ENCODE measurements at regions not wholly inside any gene's neighbourhood (a gene's known extent, or its start where the extent isn't known, plus 50 kb on each side); places are given as distances from the start of the nearest gene placed in this dataset.

- no TSS peak for BruUV-seq (replicated peaks)
- Histone ChIP-seq H3K4me2 (ENCODE audit: low read length) (no peak overlapping the region), H3K9ac (ENCODE audit: low read length) (no peak overlapping the region), H3K4me1 (ENCODE audit: control insufficient read depth in 1 of 2, insufficient read depth in 2 of 2, low read length in 2 of 2) (peaks cover 0 to 6% of the 10 kb centered on the region in 2 experiments; a peak in 2 of 4 replicates), H3K36me3 (ENCODE audit: control insufficient read depth in 1 of 2, insufficient read depth in 2 of 2, low read length in 2 of 2) (no peaks in the 10 kb centered on the region), H3K27me3 (ENCODE audit: insufficient read depth, low read length) (no peaks in the 10 kb centered on the region), H4K20me1 (ENCODE audit: insufficient read depth) (no peaks in the 10 kb centered on the region), H2AFZ (ENCODE audit: low read depth, low read length, poor library complexity, severe bottlenecking) (no peak overlapping the region), H3K9me2 (ENCODE audit: insufficient read depth) (no peaks in the 10 kb centered on the region), H3K79me2 (ENCODE audit: insufficient read depth, low read length) (no peaks in the 10 kb centered on the region), H3K9me3 (ENCODE audit: control insufficient read depth in 1 of 2, insufficient read depth in 1 of 2, low read depth in 1 of 2, low read length in 2 of 2) (no peaks in the 10 kb centered on the region; a peak in 1 of 4 replicates), H3K4me3 (replicated peaks in 1 of 2; ENCODE audit: low read depth in 1 of 2, low read length in 2 of 2) (no peak overlapping the region), H3K27ac (ENCODE audit: low read depth, low read length) (no peak overlapping the region)
- RAD21 ChIA-PET (ENCODE audit: low non-redundant PET in 1 of 2, low total read pairs in 2 of 2, uncharacterized antibody in 2 of 2, unreplicated experiment in 2 of 2) = no interaction called here
- ATAC-seq (no peak), DNase-seq (ENCODE audit: low read depth, low spot score) (no peak)
- CTCF ChIA-PET = no interaction called here
- TF ChIP-seq, protein P1, sequence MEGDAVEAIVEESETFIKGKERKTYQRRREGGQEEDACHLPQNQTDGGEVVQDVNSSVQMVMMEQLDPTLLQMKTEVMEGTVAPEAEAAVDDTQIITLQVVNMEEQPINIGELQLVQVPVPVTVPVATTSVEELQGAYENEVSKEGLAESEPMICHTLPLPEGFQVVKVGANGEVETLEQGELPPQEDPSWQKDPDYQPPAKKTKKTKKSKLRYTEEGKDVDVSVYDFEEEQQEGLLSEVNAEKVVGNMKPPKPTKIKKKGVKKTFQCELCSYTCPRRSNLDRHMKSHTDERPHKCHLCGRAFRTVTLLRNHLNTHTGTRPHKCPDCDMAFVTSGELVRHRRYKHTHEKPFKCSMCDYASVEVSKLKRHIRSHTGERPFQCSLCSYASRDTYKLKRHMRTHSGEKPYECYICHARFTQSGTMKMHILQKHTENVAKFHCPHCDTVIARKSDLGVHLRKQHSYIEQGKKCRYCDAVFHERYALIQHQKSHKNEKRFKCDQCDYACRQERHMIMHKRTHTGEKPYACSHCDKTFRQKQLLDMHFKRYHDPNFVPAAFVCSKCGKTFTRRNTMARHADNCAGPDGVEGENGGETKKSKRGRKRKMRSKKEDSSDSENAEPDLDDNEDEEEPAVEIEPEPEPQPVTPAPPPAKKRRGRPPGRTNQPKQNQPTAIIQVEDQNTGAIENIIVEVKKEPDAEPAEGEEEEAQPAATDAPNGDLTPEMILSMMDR (IDR thresholded peaks at IDR 0.05 in 2 of 3, conservative IDR thresholded peaks at IDR 0.05 in 1 of 3; ENCODE audit: borderline replicate concordance in 1 of 3, insufficient read depth in 1 of 3, low read depth in 2 of 3, low read length in 2 of 3) = no peak
- TF ChIP-seq POLR2AphosphoS5 (IDR thresholded peaks at IDR 0.05; ENCODE audit: low read depth, low read length) (no peak), SIN3A (IDR thresholded peaks at IDR 0.05; ENCODE audit: low read depth) (no peak), MAX (IDR thresholded peaks at IDR 0.05) (no peak), ZNF274 (IDR thresholded peaks at IDR 0.05; ENCODE audit: low read depth, low read length) (no peak)
- POLR2A ChIA-PET = no interaction called here
- intact Hi-C loops (cut with micrococcal nuclease) = no loop called here
Measured at GRCh38 chr1:234681990-234682389, 72.0 kb upstream of the IRF2BP2 start.

GRCh38 chr1:234681065-234681464 lies 71.1 kb upstream of the IRF2BP2 start:
- H3K27ac ChIP-seq (ENCODE audit: low read depth, low read length) = no peak overlapping the region
- peaks cover 0 to 12% of the 10 kb centered on the region in 2 experiments; a peak in 2 of 4 replicates for H3K4me1 ChIP-seq (ENCODE audit: control insufficient read depth in 1 of 2, insufficient read depth in 2 of 2, low read length in 2 of 2)
- no peak overlapping the region for H3K9ac ChIP-seq (ENCODE audit: low read length)
- H3K27me3 ChIP-seq (ENCODE audit: insufficient read depth, low read length) = no peaks in the 10 kb centered on the region
- no peak for ATAC-seq
- H3K36me3 ChIP-seq (ENCODE audit: control insufficient read depth in 1 of 2, insufficient read depth in 2 of 2, low read length in 2 of 2) = no peaks in the 10 kb centered on the region
- no peak overlapping the region for H2AFZ ChIP-seq (ENCODE audit: low read depth, low read length, poor library complexity, severe bottlenecking)
- RAD21 ChIA-PET (ENCODE audit: low non-redundant PET in 1 of 2, low total read pairs in 2 of 2, uncharacterized antibody in 2 of 2, unreplicated experiment in 2 of 2) = no interaction called here
- no peaks in the 10 kb centered on the region for H3K9me2 ChIP-seq (ENCODE audit: insufficient read depth)
- no peaks in the 10 kb centered on the region for H3K79me2 ChIP-seq (ENCODE audit: insufficient read depth, low read length)
- CTCF ChIA-PET = no interaction called here
- H3K4me3 ChIP-seq (replicated peaks in 1 of 2; ENCODE audit: low read depth in 1 of 2, low read length in 2 of 2) = no peak overlapping the region
- intact Hi-C loops (cut with micrococcal nuclease) = no loop called here
- no peak for DNase-seq (ENCODE audit: low read depth, low spot score)
- H3K4me2 ChIP-seq (ENCODE audit: low read length) = no peak overlapping the region
- no peaks in the 10 kb centered on the region for H4K20me1 ChIP-seq (ENCODE audit: insufficient read depth)
- no peaks in the 10 kb centered on the region; a peak in 1 of 4 replicates for H3K9me3 ChIP-seq (ENCODE audit: control insufficient read depth in 1 of 2, insufficient read depth in 1 of 2, low read depth in 1 of 2, low read length in 2 of 2)
- POLR2A ChIA-PET = no interaction called here
- no TSS peak for BruUV-seq (replicated peaks)
- no peak for TF ChIP-seq SIN3A (IDR thresholded peaks at IDR 0.05; ENCODE audit: low read depth)
- TF ChIP-seq, protein P2, sequence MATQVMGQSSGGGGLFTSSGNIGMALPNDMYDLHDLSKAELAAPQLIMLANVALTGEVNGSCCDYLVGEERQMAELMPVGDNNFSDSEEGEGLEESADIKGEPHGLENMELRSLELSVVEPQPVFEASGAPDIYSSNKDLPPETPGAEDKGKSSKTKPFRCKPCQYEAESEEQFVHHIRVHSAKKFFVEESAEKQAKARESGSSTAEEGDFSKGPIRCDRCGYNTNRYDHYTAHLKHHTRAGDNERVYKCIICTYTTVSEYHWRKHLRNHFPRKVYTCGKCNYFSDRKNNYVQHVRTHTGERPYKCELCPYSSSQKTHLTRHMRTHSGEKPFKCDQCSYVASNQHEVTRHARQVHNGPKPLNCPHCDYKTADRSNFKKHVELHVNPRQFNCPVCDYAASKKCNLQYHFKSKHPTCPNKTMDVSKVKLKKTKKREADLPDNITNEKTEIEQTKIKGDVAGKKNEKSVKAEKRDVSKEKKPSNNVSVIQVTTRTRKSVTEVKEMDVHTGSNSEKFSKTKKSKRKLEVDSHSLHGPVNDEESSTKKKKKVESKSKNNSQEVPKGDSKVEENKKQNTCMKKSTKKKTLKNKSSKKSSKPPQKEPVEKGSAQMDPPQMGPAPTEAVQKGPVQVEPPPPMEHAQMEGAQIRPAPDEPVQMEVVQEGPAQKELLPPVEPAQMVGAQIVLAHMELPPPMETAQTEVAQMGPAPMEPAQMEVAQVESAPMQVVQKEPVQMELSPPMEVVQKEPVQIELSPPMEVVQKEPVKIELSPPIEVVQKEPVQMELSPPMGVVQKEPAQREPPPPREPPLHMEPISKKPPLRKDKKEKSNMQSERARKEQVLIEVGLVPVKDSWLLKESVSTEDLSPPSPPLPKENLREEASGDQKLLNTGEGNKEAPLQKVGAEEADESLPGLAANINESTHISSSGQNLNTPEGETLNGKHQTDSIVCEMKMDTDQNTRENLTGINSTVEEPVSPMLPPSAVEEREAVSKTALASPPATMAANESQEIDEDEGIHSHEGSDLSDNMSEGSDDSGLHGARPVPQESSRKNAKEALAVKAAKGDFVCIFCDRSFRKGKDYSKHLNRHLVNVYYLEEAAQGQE (IDR thresholded peaks at IDR 0.05; ENCODE audit: low read depth) = no peak
- TF ChIP-seq ZFX (IDR thresholded peaks at IDR 0.05) = no peak
- no peak for TF ChIP-seq CEBPB (IDR thresholded peaks at IDR 0.05; ENCODE audit: low read depth)
- TF ChIP-seq RAD21 (IDR thresholded peaks at IDR 0.05; ENCODE audit: low read depth) = no peak
- TF ChIP-seq ELF1 (IDR thresholded peaks at IDR 0.05; ENCODE audit: borderline replicate concordance, low read depth) = no peak
- TF ChIP-seq, protein P3, sequence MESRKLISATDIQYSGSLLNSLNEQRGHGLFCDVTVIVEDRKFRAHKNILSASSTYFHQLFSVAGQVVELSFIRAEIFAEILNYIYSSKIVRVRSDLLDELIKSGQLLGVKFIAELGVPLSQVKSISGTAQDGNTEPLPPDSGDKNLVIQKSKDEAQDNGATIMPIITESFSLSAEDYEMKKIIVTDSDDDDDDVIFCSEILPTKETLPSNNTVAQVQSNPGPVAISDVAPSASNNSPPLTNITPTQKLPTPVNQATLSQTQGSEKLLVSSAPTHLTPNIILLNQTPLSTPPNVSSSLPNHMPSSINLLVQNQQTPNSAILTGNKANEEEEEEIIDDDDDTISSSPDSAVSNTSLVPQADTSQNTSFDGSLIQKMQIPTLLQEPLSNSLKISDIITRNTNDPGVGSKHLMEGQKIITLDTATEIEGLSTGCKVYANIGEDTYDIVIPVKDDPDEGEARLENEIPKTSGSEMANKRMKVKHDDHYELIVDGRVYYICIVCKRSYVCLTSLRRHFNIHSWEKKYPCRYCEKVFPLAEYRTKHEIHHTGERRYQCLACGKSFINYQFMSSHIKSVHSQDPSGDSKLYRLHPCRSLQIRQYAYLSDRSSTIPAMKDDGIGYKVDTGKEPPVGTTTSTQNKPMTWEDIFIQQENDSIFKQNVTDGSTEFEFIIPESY (IDR thresholded peaks at IDR 0.05; ENCODE audit: extremely low read depth, insufficient replicate concordance, low read length) = no peak
- no peak for TF ChIP-seq YY1 (IDR thresholded peaks at IDR 0.05; ENCODE audit: extremely low read depth, insufficient replicate concordance, low read depth, low read length)
- TF ChIP-seq ZNF274 (IDR thresholded peaks at IDR 0.05; ENCODE audit: low read depth, low read length) = no peak
- no peak for TF ChIP-seq FOSL1 (IDR thresholded peaks at IDR 0.05; ENCODE audit: low read depth)
